ENCODE measurements at regions not wholly inside any gene's neighbourhood (a gene's known extent, or its start where the extent isn't known, plus 50 kb on each side); places are given as distances from the start of the nearest gene placed in this dataset.

- TF ChIP-seq POLR2A (IDR thresholded peaks at IDR 0.05), result no peak
- TF ChIP-seq, protein P1, sequence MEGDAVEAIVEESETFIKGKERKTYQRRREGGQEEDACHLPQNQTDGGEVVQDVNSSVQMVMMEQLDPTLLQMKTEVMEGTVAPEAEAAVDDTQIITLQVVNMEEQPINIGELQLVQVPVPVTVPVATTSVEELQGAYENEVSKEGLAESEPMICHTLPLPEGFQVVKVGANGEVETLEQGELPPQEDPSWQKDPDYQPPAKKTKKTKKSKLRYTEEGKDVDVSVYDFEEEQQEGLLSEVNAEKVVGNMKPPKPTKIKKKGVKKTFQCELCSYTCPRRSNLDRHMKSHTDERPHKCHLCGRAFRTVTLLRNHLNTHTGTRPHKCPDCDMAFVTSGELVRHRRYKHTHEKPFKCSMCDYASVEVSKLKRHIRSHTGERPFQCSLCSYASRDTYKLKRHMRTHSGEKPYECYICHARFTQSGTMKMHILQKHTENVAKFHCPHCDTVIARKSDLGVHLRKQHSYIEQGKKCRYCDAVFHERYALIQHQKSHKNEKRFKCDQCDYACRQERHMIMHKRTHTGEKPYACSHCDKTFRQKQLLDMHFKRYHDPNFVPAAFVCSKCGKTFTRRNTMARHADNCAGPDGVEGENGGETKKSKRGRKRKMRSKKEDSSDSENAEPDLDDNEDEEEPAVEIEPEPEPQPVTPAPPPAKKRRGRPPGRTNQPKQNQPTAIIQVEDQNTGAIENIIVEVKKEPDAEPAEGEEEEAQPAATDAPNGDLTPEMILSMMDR (IDR thresholded peaks at IDR 0.05), result no peak
Measured at GRCh38 chr9:95766906-95767305, 108.6 kb upstream of the ERCC6L2 start.
